ENCODE measurements at regions not wholly inside any gene's neighbourhood (a gene's known extent, or its start where the extent isn't known, plus 50 kb on each side); places are given as distances from the start of the nearest gene placed in this dataset.

- H3K9me3 ChIP-seq (ENCODE audit: low read length): no peaks in the 10 kb centered on the region
- no peaks in the 10 kb centered on the region for H3K4me1 ChIP-seq (ENCODE audit: insufficient read depth, low read length)
- H3K4me3 ChIP-seq (ENCODE audit: low read depth in 1 of 2, low read length in 2 of 2): no peak overlapping the region
- H3K27ac ChIP-seq (ENCODE audit: low read depth, low read length): no peak overlapping the region
- H3K27me3 ChIP-seq (ENCODE audit: control insufficient read depth in 1 of 2, insufficient read depth in 2 of 2, low read length in 2 of 2): no peaks in the 10 kb centered on the region
- no peak overlapping the region for H3K9ac ChIP-seq (ENCODE audit: low read length)
- H3K36me3 ChIP-seq (ENCODE audit: insufficient read depth, low read length): no peaks in the 10 kb centered on the region
Measured at GRCh38 chr12:107144441-107144840, 51.1 kb upstream of the CRY1 start.

DNA sequence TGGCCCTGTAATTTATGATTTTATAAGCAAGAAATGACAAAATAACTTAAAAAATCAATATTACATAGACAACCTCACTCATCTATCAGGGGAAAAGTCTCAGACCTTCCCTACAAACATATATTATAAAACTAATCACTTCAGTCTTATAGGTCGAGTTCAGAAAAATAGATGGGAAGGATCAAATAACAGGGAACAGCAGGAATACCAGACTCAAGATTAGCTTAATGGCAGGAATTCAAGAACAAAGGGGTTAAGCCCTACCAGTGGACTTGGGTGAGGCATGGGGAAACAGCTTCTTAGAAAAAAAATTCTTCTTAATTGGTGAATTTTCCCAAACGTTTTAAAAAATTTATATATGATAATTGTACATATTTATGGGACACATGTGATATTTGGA lies 51.6 kb upstream of the CRY1 start:
- Histone ChIP-seq H3K27ac (ENCODE audit: low read depth, low read length) (no peak overlapping the region), H3K27me3 (ENCODE audit: control insufficient read depth in 1 of 2, insufficient read depth in 2 of 2, low read length in 2 of 2) (no peaks in the 10 kb centered on the region), H3K9ac (ENCODE audit: low read length) (no peak overlapping the region), H3K9me3 (ENCODE audit: low read length) (no peaks in the 10 kb centered on the region), H3K4me1 (ENCODE audit: insufficient read depth, low read length) (no peaks in the 10 kb centered on the region), H3K4me3 (ENCODE audit: low read depth in 1 of 2, low read length in 2 of 2) (no peak overlapping the region), H3K36me3 (ENCODE audit: insufficient read depth, low read length) (no peaks in the 10 kb centered on the region)

DNA sequence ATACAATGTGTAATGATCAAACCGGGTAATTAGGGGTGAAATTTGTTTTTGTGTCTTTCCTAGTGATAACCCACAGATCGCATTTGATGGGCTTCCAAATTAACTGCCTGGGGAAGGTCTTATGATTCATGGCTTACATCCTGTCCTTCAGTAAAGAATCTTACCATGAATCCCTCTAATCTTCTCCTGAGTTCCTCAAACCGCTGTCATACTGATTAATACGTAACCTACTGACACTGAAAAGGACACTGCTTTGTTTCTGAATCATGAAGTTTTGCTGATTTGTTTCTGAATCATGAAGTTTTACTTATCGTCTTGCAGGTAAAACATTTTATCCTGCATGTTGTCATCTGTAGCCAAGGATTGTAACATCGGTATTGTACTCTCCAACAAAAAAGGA lies 52.0 kb upstream of the CRY1 start:
- no peaks in the 10 kb centered on the region for H3K36me3 ChIP-seq (ENCODE audit: insufficient read depth, low read length)
- H3K27me3 ChIP-seq (ENCODE audit: control insufficient read depth in 1 of 2, insufficient read depth in 2 of 2, low read length in 2 of 2): no peaks in the 10 kb centered on the region
- H3K27ac ChIP-seq (ENCODE audit: low read depth, low read length): no peak overlapping the region
- H3K9me3 ChIP-seq (ENCODE audit: low read length): no peaks in the 10 kb centered on the region
- no peak overlapping the region for H3K9ac ChIP-seq (ENCODE audit: low read length)
- no peaks in the 10 kb centered on the region for H3K4me1 ChIP-seq (ENCODE audit: insufficient read depth, low read length)
- H3K4me3 ChIP-seq (ENCODE audit: low read depth in 1 of 2, low read length in 2 of 2): no peak overlapping the region

DNA sequence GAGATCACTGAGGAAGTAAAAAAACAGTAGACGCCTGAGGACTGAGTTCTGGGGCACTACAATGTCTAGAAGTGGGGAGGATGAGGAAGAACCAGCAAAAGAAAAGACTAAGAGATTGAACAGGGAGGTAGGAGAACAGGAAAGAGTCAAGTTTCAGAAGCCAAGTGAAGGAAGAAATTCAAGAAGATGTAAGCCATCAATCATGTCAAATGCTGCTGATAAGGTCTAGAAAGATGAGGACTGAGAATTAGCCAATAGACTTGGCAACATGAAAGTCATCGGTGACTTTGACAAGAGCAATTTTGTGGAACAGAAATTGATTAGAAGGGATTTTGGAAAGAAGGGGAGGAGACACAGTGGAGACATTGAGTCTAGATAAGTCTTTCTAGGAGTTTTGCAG lies 54.8 kb upstream of the CRY1 start:
- no peaks in the 10 kb centered on the region for H3K36me3 ChIP-seq (ENCODE audit: insufficient read depth, low read length)
- no peaks in the 10 kb centered on the region for H3K27me3 ChIP-seq (ENCODE audit: control insufficient read depth in 1 of 2, insufficient read depth in 2 of 2, low read length in 2 of 2)
- no peak overlapping the region for H3K4me3 ChIP-seq (ENCODE audit: low read depth in 1 of 2, low read length in 2 of 2)
- no peak overlapping the region for H3K9ac ChIP-seq (ENCODE audit: low read length)
- H3K27ac ChIP-seq (ENCODE audit: low read depth, low read length): no peak overlapping the region
- H3K4me1 ChIP-seq (ENCODE audit: insufficient read depth, low read length): no peaks in the 10 kb centered on the region
- no peaks in the 10 kb centered on the region for H3K9me3 ChIP-seq (ENCODE audit: low read length)

- Histone ChIP-seq H3K27me3 (ENCODE audit: control insufficient read depth in 1 of 2, insufficient read depth in 2 of 2, low read length in 2 of 2) (no peaks in the 10 kb centered on the region), H3K36me3 (ENCODE audit: insufficient read depth, low read length) (no peaks in the 10 kb centered on the region), H3K9me3 (ENCODE audit: low read length) (no peaks in the 10 kb centered on the region), H3K4me1 (ENCODE audit: insufficient read depth, low read length) (no peaks in the 10 kb centered on the region), H3K27ac (ENCODE audit: low read depth, low read length) (no peak overlapping the region), H3K4me3 (ENCODE audit: low read depth in 1 of 2, low read length in 2 of 2) (no peak overlapping the region), H3K9ac (ENCODE audit: low read length) (no peak overlapping the region)
Measured at GRCh38 chr12:107152315-107152714, 59.0 kb upstream of the CRY1 start.

GRCh38 chr12:107159384-107159900 lies 66.1 kb upstream of the CRY1 start:
- Histone ChIP-seq H3K27ac (ENCODE audit: low read depth, low read length) (no peak overlapping the region), H3K27me3 (ENCODE audit: control insufficient read depth in 1 of 2, insufficient read depth in 2 of 2, low read length in 2 of 2) (peaks cover 0 to 6% of the 10 kb centered on the region in 2 donors)

GRCh38 chr12:107163413-107163812 lies 70.1 kb upstream of the CRY1 start:
- no peak overlapping the region for H3K9ac ChIP-seq (ENCODE audit: low read length)
- H3K9me3 ChIP-seq (ENCODE audit: low read length): no peaks in the 10 kb centered on the region
- H3K4me3 ChIP-seq (ENCODE audit: low read depth in 1 of 2, low read length in 2 of 2): no peak overlapping the region
- no peaks in the 10 kb centered on the region for H3K36me3 ChIP-seq (ENCODE audit: insufficient read depth, low read length)
- no peak overlapping the region for H3K27ac ChIP-seq (ENCODE audit: low read depth, low read length)
- H3K4me1 ChIP-seq (ENCODE audit: insufficient read depth, low read length): no peaks in the 10 kb centered on the region
- peaks cover 0 to 6% of the 10 kb centered on the region in 2 donors for H3K27me3 ChIP-seq (ENCODE audit: control insufficient read depth in 1 of 2, insufficient read depth in 2 of 2, low read length in 2 of 2)

More at GRCh38 chr12:107159384-107159900, 66.1 kb upstream of the CRY1 start:
- Histone ChIP-seq H3K4me1 (ENCODE audit: insufficient read depth, low read length) (no peaks in the 10 kb centered on the region), H3K4me3 (ENCODE audit: low read depth in 1 of 2, low read length in 2 of 2) (no peak overlapping the region), H3K36me3 (ENCODE audit: insufficient read depth, low read length) (no peaks in the 10 kb centered on the region), H3K9ac (ENCODE audit: low read length) (no peak overlapping the region), H3K9me3 (ENCODE audit: low read length) (no peaks in the 10 kb centered on the region)

DNA sequence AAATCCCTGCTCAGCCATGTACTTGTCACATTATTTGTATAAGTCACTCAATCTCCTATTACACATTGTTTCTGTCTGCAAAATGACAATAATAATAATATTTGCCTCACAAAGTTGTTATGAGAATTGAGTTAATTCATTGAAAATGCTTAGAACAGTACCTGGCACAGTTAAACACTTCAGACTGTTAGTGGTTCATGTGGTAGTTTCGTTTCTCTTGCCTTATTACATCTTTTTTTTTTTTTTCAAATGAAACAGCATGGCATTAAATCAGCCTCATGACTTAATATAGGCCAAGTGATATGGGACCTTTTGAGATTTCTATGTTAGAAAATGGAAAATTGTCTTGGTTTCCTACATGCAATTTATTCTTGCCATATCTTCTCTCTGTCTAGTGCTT lies 71.0 kb upstream of the CRY1 start:
- Histone ChIP-seq H3K4me1 (ENCODE audit: insufficient read depth, low read length) (no peaks in the 10 kb centered on the region), H3K9ac (ENCODE audit: low read length) (no peak overlapping the region), H3K27ac (ENCODE audit: low read depth, low read length) (no peak overlapping the region), H3K27me3 (ENCODE audit: control insufficient read depth in 1 of 2, insufficient read depth in 2 of 2, low read length in 2 of 2) (peaks cover 0 to 6% of the 10 kb centered on the region in 2 donors), H3K36me3 (ENCODE audit: insufficient read depth, low read length) (no peaks in the 10 kb centered on the region), H3K9me3 (ENCODE audit: low read length) (no peaks in the 10 kb centered on the region), H3K4me3 (ENCODE audit: low read depth in 1 of 2, low read length in 2 of 2) (no peak overlapping the region)

GRCh38 chr12:107165581-107165980 lies 72.2 kb upstream of the CRY1 start:
- Histone ChIP-seq H3K4me3 (ENCODE audit: low read depth in 1 of 2, low read length in 2 of 2) (no peak overlapping the region), H3K4me1 (ENCODE audit: insufficient read depth, low read length) (no peaks in the 10 kb centered on the region), H3K27me3 (ENCODE audit: control insufficient read depth in 1 of 2, insufficient read depth in 2 of 2, low read length in 2 of 2) (peaks cover 0 to 6% of the 10 kb centered on the region in 2 donors), H3K36me3 (ENCODE audit: insufficient read depth, low read length) (no peaks in the 10 kb centered on the region), H3K27ac (ENCODE audit: low read depth, low read length) (no peak overlapping the region), H3K9me3 (ENCODE audit: low read length) (no peaks in the 10 kb centered on the region), H3K9ac (ENCODE audit: low read length) (no peak overlapping the region)

DNA sequence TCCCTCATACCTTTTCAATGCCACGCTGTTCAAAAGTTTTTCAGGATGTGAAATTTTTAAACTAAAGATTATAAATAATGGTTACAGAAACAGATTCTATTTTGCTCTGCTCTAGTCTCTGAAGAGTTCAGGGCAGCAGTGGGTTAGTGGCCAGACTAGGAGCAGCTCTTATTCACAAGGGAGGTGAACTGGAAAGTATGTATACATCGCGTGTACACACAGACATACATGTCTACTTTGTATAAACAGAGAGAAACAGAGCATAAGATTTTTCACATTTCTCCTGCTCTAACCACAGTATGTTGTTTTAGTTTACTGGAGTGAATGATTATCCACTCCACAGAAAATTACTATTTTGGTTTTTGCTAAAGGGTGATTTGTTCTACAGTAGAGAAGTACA lies 74.4 kb upstream of the CRY1 start:
- Histone ChIP-seq H3K9me3 (ENCODE audit: low read length) (no peaks in the 10 kb centered on the region), H3K27ac (ENCODE audit: low read depth, low read length) (no peak overlapping the region), H3K36me3 (ENCODE audit: insufficient read depth, low read length) (no peaks in the 10 kb centered on the region), H3K4me1 (ENCODE audit: insufficient read depth, low read length) (no peaks in the 10 kb centered on the region), H3K9ac (ENCODE audit: low read length) (no peak overlapping the region), H3K27me3 (ENCODE audit: control insufficient read depth in 1 of 2, insufficient read depth in 2 of 2, low read length in 2 of 2) (no peaks in the 10 kb centered on the region), H3K4me3 (ENCODE audit: low read depth in 1 of 2, low read length in 2 of 2) (no peak overlapping the region)

GRCh38 chr12:107169200-107169599 lies 75.9 kb upstream of the CRY1 start:
- H3K4me3 ChIP-seq (ENCODE audit: low read depth in 1 of 2, low read length in 2 of 2): no peak overlapping the region
- no peaks in the 10 kb centered on the region for H3K36me3 ChIP-seq (ENCODE audit: insufficient read depth, low read length)
- H3K27me3 ChIP-seq (ENCODE audit: control insufficient read depth in 1 of 2, insufficient read depth in 2 of 2, low read length in 2 of 2): no peaks in the 10 kb centered on the region
- no peaks in the 10 kb centered on the region for H3K4me1 ChIP-seq (ENCODE audit: insufficient read depth, low read length)
- H3K27ac ChIP-seq (ENCODE audit: low read depth, low read length): no peak overlapping the region
- no peak overlapping the region for H3K9ac ChIP-seq (ENCODE audit: low read length)
- no peaks in the 10 kb centered on the region for H3K9me3 ChIP-seq (ENCODE audit: low read length)

- H3K9me3 ChIP-seq (ENCODE audit: low read length): no peaks in the 10 kb centered on the region
- H3K4me3 ChIP-seq (ENCODE audit: low read depth in 1 of 2, low read length in 2 of 2): no peak overlapping the region
- no peaks in the 10 kb centered on the region for H3K4me1 ChIP-seq (ENCODE audit: insufficient read depth, low read length)
- H3K27ac ChIP-seq (ENCODE audit: low read depth, low read length): no peak overlapping the region
- no peaks in the 10 kb centered on the region for H3K27me3 ChIP-seq (ENCODE audit: control insufficient read depth in 1 of 2, insufficient read depth in 2 of 2, low read length in 2 of 2)
- H3K9ac ChIP-seq (ENCODE audit: low read length): no peak overlapping the region
- no peaks in the 10 kb centered on the region for H3K36me3 ChIP-seq (ENCODE audit: insufficient read depth, low read length)
Measured at GRCh38 chr12:107178776-107179175, 85.4 kb upstream of the CRY1 start.
